ENCODE measurements at regions not wholly inside any gene's neighbourhood (a gene's known extent, or its start where the extent isn't known, plus 50 kb on each side); places are given as distances from the start of the nearest gene placed in this dataset.

DNA sequence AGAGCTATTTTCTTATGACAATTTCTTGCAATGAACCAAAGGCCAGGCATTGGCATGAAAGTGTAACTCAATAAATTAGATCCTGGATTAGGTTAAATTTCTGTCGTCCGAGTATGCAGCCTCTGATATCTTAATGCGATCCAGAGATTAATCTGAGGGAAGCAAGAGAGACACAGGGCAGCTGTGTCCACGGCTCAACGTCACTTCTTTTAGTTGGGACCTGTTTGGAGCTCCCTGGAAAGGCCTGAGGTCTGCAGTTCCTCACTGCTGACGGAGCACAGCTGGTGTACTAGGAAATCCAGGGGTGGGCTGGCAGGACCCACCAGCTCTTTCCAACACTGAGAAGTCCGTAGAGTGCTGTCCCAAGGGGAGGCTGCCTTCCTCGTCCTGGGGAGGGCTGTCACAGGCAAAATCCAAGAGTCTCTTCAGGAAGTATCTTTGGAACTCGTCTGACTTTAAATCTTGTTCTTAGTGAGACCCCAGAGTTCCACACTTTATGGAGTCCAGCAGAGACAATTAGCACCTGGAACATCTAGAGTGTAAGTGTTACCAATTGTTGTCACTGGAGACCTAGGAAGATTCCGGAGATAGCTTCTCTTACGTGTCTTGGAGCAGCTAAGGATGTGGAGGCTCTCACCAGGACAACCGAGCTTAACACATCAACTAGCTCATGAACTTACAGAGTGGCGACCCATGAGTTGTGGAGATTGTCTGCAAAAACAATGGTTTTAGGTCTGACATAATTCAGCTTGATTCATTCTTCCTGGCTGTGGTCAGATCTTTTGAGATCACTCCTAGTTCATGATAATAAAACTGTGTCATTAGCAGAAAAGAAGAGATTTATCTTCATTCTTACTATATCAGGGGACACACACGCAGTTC is 173.7 kb downstream of the ACKR3 start:
- no peak for DNase-seq (ENCODE audit: low spot score)

DNA sequence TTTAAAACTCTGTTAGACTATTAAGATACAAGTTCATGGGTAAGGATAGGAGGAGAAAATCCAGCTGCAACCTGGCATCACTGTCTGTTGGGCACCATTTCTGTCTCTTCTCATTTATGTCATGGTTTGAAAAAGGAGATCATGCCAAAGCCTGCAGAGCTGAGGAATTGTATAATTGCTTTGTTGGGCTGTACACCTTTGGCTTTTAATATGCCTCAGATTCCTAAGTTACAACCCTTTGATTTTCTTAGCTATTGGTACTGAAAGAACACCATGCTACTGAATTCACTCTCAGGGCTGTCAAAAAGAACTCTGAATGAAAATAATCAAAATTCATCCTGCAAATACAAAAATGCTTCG is 174.3 kb downstream of the ACKR3 start:
- DNase-seq (ENCODE audit: low spot score) = no peak

DNA sequence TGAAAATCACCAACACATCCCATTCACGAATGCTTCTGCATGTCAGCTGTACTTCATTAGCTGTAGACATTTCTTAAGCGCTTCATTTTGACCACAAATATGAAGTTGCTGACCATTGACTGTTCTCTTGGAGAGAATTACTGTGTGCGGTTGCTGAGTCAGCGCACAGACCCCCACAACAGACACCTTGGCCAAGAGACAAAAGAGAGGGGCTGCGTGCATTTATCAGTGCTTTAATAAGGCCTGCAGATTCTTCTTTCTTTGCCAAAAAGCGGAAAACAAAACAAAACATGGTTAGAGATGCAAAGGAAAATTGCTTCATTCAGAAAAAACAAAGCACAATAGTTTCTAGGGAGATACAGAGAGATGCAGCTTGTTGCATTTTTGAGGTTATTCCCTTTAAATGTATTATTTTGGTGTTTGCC is 174.7 kb downstream of the ACKR3 start:
- DNase-seq (ENCODE audit: low spot score) = no peak

DNA sequence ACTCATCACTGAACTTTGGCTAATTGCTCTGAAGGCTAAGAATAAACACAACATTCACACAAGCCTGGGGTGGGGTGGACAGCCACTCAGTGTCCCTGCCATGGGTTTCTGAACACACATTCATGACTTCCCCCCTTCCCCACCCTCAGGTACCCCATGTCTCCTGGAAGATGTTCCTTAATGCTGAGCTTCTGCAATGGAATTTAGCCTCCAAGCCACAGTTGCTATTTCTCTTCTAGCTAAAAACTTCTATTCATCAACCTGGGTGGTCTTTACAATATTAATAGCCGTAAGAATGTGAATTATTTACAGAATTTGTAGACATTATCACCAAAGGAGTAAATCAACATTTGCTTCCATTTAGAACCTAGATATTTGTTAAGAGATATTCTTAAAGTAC is 175.1 kb downstream of the ACKR3 start:
- DNase-seq (ENCODE audit: low spot score) = no peak

DNA sequence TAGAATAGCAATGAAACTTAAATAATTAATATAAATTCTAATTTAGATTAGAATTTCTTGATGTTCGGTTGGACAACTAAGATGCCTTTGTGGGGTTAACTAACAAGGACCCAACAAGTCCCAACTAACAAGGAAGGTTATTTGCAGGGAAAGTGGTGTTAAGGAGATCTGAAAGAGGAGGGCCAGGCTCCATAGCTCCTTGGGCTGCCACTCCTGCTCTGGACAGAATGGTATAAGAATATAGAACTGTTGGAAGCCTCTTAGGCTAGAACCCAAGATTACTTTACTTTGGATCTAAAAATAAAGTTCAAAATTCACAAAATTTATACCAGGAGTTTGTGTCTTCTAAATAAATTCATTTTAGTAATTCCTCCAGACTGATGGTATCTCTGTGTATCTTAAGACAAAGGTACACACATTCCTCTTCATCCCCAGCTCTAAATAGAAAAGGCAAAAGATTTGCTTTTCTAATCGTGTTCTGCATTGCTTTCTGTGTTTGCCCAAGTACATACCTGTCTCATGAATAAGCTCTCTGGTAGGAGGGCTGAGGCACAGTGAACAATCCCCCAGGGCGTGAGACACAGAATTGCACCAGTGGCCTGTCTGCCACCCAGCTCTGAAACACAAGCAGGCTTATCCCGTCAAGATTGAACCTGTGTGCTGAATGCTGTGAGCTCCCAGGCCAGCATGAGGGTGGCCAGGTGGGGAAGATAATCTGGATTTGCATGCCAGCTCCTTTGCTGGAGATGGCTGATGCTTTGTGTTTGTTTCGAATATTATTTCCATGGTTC is 176.0 kb downstream of the ACKR3 start:
- no peak for DNase-seq (ENCODE audit: low spot score)

DNA sequence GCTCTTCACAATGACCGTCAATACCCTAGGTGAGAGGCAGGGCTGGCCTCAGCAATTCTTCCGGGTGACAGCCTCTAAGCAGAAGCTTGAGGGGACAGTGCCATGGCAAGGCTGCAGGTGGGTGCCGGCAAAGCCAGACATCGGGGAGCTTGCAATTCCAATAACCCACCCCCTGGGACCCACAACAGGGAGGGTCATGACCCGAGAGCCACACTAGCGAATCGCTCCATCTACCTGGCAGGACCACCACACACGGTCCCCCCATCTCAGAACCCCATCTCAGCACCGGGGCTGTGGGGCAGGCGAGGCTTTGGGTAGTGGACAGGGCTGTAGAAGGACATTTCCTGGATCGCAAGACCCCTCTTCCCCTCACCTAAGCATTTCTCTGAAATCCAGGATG is 177.2 kb downstream of the ACKR3 start:
- no peak for DNase-seq (ENCODE audit: low spot score)

DNA sequence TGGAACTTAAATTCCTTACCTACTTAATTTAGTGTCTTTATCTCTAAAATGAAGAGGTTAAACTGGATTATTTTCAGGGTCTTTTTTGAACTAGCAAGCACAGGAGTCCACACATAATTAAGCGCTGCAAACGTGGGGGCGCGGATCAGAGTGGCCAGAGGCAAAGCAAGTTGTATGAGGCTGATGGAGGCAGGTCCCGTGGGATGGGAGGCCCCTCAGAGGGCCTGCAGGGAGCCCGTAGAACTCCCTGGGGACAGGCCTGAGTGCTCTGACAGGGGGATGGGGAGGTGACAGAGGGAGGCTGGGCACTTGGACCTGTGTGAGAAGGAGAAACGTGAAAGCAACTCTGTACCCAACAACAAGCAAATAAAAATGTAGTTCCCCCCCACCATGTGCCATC is 177.8 kb downstream of the ACKR3 start:
- DNase-seq (ENCODE audit: low spot score) = no peak

DNA sequence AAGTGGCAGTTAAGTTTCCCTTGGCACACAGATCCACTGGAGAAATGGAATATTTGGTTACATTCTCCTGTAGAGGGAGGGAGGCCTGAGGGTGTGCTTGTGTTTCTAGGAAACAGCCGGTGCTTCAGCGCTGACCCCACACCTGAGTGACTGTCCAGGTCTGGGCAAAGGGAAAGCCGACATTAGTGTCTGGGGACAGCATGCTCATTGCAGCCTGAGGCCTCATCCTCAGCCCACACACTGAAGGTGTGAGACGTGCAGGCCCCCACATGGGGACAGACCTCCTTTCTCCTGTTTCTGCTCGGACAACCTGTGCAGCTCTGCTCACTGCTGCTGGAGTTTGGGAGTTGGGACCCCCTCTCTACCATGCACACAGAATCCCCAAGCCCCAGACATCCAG is 178.3 kb downstream of the ACKR3 start:
- DNase-seq (ENCODE audit: low spot score) = no peak

DNA sequence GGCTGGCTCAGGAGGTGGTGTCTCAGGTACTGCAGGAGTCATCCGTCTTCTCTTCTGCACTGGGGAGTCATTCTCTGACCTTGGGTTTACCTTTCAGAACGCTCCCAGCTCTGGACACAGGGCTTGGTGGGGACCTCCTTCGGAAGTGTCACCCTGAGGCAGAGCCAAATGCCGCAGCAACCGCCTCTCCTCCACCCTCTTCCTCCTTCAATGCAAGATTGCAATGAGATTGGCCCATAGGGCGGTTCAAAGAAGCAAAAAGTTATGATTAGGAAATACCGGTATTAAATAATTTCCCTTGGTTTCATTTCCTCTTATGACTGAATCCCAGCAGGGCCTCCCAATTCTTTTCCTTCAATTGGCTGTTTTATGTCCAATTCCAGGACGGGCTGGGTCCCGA is 178.8 kb downstream of the ACKR3 start:
- no peak for DNase-seq (ENCODE audit: low spot score)

DNA sequence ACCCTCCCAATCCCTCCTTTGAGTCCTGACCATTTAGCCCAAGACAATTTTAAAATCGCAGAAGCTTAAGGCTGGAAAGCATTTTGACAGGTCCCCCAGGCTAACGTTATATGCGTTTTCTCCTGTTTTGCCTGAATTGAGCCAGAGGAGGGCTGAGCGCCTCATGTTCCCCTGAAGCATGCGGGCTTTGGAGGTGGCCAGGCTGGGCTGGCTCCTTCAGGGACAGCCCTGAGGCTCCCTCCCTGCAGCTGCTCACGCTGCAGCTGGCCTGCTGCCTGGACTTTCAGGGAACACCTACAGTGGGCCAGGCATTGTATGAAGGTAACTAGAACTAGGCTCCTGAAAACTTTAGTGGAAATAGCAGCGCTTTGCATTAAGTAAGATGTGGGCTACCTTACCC is 179.2 kb downstream of the ACKR3 start:
- DNase-seq (ENCODE audit: low spot score) = no peak

DNA sequence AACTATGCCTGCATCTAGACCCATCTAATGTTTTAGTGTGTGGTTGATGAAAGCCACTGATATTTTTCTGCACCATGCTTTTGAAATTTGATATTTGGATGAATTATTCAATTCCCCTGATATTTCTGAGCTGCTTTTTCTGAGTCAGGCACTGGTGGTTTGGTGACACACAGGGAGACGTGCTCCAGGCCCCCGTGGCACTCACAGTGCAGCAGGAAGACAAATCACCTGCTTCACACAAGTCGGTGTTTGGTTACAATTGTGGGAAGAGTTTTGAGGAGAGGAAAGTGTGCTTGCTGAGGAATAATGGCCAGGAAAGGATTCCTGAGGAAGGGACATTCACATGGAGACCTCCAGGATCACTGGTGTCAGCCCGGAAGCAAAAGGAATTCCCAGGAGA is 179.7 kb downstream of the ACKR3 start:
- DNase-seq (ENCODE audit: low spot score) = no peak

DNA sequence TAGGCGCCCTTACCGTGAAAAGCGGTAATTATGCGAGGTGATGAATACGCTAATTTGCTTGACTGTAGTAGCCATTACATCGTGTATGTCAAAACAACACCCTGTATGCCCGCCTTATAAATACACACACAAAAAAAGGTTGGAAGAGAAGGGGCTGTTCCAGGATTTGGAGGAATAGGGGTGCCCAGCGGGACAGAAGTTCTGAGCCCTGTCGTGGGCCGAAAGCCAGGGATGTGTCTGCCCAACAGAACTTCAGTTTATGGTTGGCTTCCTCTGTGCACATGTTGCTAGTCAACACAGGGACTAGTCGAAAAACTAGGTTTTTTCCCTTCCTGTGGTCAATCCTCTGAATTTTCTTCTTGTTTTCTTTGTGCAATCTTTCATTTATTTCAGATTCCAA is 182.5 kb downstream of the ACKR3 start:
- no peak for DNase-seq (ENCODE audit: low spot score)

DNA sequence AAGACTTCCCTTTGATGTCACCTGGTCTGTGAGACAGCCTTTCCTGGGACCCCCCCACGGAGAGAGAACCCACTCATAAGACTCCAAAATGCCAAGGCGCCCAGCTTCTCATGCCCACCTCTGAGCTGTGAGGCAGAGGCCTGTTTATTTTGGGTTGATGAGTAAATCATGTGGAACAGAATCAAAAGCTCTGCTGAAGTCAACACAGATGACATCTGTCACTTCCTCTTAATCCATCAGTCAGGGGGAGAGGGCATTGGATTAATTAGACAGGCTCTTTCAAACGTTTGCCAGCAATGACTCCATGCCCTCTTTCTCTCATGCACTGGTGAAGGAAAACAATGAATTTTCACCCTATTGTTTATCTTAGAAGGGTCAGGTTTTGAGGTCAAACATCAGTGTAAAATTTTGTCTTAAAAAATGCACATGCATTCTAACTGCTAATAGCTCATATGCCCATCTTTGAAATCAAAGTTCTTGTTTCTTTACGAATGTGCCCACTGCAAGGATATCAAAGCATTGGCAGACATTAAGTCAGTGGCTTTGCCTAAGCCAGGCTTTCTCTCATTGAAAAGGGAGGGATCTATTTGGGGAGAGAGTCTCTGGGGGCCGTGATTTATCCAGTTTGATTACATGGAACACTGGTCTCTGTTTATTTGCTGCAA is 184.1 kb downstream of the ACKR3 start:
- no peak for DNase-seq (ENCODE audit: low spot score)

DNA sequence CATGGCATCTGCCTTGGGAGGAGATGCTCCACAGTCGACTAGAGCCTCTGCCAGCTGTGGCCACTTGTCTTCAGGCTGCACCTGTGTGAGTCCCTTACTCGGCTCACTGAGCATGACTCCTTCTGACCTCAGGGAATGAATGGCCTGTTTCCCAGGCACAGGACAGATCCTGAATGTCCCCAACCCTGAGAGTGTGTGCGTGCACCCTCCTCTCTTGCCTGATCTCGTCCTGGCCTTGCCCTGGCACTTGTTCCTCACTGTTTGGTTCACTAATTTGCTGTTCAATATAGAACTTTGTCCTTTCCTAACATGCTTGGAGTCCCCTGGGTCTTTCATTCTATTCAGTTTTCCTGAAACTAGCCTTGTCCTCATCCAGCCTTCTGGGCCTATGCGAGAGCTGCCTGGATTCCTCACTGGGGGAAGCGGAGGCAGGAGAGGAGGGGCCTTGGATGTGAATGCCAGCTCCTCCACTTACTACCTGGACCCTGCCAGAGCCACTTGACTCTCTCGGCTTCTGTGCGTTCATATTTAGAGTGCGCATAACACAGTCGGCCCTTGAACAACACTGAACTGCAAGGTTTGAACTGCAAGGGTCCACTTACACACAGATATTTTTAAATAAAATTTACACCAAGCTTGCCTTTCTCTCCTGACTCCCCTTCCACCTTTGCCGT is 184.8 kb downstream of the ACKR3 start:
- DNase-seq (ENCODE audit: low spot score) = no peak

DNA sequence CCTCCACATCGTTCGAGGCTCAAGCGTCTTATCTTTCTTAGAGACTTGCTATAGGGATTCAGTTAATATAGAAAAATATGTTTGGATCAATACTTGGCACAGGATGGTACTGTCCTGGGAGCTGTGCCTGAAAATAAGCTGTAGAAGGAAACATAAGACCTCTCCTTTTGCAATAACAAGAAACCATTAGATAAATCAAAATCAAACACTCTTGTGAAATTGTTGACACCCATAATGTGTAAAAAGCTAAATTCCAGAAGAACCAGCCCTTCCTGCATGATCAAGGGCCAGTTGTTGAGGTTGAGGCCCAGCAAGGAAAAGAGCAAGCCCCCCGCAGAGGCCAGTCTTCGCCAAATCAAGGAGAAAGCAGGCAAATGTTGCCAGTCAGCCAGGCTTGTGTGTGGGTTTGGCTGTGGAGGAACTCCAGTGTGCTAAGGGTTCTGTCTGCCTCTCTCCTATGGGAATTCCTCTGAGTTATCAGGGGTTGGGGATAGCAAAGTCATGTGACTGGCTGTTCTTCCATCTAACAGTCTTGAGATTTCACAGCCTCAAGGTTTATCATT is 185.7 kb downstream of the ACKR3 start:
- no peak for DNase-seq (ENCODE audit: low spot score)

DNA sequence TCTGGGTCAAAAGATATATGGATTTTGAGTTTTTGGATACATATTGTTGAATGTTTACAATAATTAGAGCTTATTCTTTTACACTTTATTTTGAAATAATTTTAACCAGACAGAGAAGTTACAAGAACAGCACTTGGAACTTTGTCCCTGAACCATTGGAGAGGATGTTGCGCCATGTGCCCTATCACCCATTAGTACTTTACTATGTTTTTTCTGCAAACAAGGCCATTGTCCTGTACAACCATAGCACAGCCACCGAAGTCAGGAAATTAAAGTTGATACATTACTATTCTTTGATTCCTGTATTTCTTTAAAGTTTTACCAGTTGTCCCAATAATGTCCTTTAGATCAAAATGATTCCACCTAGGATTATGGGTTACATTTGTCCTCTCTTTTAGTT is 188.8 kb downstream of the ACKR3 start:
- no peak for DNase-seq (ENCODE audit: low spot score)

DNA sequence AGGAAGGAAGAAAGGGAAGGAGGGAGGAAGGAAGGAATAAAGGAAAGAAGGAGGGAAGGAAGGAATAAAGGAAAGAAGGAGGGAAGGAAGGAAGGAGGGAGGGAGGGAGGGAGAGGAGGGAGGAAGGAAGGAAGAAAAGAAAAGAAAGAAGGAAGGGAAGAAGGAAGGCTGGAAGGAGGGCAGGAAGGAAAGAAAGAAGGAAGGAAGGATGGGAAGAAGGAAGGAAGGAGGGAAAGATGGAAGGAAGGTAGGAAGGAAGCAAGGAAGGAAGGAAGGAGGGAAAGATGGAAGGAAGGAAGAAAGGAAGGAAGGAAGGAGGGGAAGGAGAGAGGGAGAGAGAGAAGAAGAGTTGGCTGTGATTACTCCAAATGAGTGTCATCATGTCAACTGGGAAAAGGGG is 190.6 kb downstream of the ACKR3 start:
- DNase-seq (ENCODE audit: low spot score) = no peak

DNA sequence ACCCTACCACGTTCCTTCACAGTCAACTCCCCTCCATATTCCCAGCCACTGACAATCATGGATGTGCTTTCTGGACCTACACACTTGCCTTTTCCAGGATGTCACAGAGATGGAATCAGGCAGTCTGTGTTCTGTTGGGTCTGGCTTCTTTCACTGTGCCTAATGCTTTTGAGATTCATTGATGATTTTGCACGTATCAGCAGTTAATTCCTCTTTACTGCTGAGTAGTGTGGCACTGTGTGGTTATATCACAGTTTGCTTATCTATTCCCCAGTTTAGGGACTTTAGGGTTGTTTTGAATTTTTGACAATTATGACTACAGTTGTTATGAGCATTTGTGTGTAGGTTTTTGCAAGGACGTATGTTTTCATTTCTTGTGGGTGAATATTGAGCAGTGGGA is 191.7 kb downstream of the ACKR3 start:
- no peak for DNase-seq (ENCODE audit: low spot score)

DNA sequence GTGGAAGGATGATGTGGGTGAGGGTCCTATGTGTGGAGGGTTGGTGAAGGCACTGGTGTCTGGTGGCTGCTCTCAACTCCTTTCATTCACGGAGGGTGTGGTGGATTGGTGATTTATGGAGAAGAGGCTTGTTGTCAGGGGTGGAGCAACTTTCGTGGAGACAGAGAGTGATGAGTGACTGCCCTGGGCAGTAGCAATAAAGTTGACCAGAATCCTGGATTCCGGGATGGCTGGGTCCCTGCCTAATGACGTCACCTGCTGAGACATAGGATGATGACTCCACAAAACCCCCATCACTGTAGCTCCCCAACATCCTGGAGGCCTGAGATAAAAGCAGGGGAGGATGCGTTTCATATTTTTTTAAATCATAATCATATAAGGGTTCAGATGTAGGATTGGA is 193.0 kb downstream of the ACKR3 start:
- DNase-seq (ENCODE audit: low spot score) = no peak

DNA sequence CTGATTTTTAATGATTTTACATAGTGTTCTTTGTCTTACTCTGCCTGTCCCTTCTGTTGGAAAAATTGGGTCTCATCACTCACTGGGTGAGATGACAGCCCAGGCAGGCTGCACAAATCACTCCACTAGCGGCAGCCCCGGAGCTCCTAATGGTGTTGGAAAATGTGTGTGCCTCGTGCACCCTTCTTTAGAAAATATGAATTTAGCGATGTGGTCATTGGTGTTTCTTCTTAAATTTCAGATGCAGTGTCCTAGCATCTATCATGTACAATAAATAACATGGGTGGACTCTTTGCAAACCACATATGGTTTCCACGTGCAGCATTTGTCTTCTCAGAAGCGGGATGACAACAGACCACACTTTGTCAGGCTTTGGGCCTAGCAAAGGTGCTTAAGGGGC is 194.2 kb downstream of the ACKR3 start:
- DNase-seq (ENCODE audit: low spot score) = no peak

DNA sequence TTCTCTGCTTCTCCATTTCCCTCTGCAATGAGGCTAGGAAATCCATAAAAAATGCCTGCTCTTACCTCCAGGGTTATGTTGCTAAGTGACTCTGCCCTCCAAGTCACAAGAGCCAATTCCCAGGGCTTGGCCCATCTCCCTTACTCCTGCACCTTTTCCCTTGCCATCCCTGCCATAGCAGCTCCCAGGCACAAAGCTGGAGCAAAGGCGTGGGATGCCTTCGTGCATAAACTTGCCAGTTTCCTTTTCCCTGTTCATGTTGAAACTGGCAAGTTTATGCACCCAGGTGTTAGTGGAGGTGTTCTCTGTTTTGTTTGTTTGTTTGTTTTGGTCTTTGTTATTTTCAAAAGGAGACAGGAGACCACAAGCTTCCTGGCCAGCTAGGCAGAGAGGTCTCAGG is 195.1 kb downstream of the ACKR3 start:
- DNase-seq (ENCODE audit: low spot score) = no peak

Measured in mesenteric fat pad (tissue), 1 donor.